Uterus (tissue), 2 donors: ENCODE measurements at regions not wholly inside any gene's neighbourhood (a gene's known extent, or its start where the extent isn't known, plus 50 kb on each side); places are given as distances from the start of the nearest gene placed in this dataset.

ENCODE experiments used
- POLR2A ChIP-seq, 2 donors: fragments of 450-650 bp; IDR thresholded peaks; one replicate each; pipeline ENCODE4 v1.6.1; 2016; ENCODE audit warnings: antibody characterized with exemption in 2 of 2, mild to moderate bottlenecking in 1 of 2, moderate library complexity in 1 of 2
- TF ChIP-seq, protein P1 (sequence below), 4 experiments: fragments of 200-600 bp in 2 of 4; fragments of 450-650 bp in 2 of 4; sonication (generic) in 2 of 4; IDR thresholded peaks; one replicate each; pipeline ENCODE4 v1.5.1; 2016 to 2019; ENCODE audit warnings: antibody characterized with exemption in 4 of 4, mild to moderate bottlenecking in 2 of 4, moderate library complexity in 1 of 4

DNA sequence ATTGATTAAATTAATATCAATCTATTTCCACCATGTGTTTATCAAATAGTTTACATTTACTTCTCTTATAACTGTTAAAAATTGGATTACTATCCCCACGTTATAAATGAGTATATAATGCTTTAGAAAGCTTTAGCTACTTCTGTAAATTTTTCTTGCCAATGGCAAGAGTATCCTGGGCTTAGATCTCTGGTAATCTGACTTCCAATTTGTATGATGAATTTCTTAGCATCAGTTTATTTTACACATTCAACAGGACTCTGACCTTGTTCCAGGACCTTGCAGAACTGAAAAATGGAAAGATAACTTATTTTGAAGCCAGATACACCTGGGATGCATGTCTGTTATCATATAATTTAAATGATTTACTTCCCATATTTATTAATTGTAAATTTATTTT lies 2759.4 kb downstream of the PCDH9 start:
- TF ChIP-seq, protein P1, sequence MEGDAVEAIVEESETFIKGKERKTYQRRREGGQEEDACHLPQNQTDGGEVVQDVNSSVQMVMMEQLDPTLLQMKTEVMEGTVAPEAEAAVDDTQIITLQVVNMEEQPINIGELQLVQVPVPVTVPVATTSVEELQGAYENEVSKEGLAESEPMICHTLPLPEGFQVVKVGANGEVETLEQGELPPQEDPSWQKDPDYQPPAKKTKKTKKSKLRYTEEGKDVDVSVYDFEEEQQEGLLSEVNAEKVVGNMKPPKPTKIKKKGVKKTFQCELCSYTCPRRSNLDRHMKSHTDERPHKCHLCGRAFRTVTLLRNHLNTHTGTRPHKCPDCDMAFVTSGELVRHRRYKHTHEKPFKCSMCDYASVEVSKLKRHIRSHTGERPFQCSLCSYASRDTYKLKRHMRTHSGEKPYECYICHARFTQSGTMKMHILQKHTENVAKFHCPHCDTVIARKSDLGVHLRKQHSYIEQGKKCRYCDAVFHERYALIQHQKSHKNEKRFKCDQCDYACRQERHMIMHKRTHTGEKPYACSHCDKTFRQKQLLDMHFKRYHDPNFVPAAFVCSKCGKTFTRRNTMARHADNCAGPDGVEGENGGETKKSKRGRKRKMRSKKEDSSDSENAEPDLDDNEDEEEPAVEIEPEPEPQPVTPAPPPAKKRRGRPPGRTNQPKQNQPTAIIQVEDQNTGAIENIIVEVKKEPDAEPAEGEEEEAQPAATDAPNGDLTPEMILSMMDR (IDR thresholded peaks at IDR 0.05): no peak
- no peak for TF ChIP-seq POLR2A (IDR thresholded peaks at IDR 0.05)
